ENCODE measurements at regions not wholly inside any gene's neighbourhood (a gene's known extent, or its start where the extent isn't known, plus 50 kb on each side); places are given as distances from the start of the nearest gene placed in this dataset.

DNA sequence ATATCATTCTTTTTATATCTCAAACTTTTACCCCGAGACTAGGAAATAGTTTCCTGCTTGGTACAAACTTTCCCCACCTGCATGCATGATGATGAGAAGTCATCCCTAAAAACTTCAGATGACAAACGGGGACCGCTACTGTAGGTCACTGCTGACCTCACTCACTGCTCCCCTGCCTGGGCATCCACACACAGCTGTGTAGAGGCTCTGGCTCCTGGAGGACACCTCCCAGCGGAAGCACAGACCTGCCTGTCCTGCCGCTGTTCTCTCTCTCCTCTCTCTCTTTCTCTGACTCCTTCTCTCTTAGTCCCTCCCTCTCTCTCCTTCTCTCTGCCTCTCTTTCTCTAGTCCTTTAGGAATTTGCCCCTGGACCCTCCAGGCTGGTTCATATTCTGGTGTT lies 202.9 kb upstream of the PITRM1 start:
- no peak for TF ChIP-seq EZH2 (IDR thresholded peaks at IDR 0.05; ENCODE audit: borderline replicate concordance, insufficient read depth, low read depth, low read length, poor library complexity, severe bottlenecking)
- TF ChIP-seq, protein P1, sequence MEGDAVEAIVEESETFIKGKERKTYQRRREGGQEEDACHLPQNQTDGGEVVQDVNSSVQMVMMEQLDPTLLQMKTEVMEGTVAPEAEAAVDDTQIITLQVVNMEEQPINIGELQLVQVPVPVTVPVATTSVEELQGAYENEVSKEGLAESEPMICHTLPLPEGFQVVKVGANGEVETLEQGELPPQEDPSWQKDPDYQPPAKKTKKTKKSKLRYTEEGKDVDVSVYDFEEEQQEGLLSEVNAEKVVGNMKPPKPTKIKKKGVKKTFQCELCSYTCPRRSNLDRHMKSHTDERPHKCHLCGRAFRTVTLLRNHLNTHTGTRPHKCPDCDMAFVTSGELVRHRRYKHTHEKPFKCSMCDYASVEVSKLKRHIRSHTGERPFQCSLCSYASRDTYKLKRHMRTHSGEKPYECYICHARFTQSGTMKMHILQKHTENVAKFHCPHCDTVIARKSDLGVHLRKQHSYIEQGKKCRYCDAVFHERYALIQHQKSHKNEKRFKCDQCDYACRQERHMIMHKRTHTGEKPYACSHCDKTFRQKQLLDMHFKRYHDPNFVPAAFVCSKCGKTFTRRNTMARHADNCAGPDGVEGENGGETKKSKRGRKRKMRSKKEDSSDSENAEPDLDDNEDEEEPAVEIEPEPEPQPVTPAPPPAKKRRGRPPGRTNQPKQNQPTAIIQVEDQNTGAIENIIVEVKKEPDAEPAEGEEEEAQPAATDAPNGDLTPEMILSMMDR (IDR thresholded peaks at IDR 0.05) = no peak

All from B cell (primary cell).